Lung (tissue), 11 donors: ENCODE measurements at regions not wholly inside any gene's neighbourhood (a gene's known extent, or its start where the extent isn't known, plus 50 kb on each side); places are given as distances from the start of the nearest gene placed in this dataset.

Experiments
- ATAC-seq: fragments of 200-7000 bp; cut with Tn5 transposase; one replicate; pipeline ENCODE4 v1.9.1; 2020; ENCODE audit warnings: moderate number of reproducible peaks; ENCODE audit not compliant: insufficient read depth, low FRiP score
- DNase-seq, 3 donors: peaks; one replicate each; pipeline ENCODE4 v3.0.0-alpha.2; 2013 to 2017
- H3K27ac ChIP-seq, 2 donors: one replicate each; pipeline ENCODE4 v1.5.1; 2013; ENCODE audit warnings: mild to moderate bottlenecking in 2 of 2, moderate library complexity in 2 of 2, control low read depth in 1 of 2, inconsistent platforms in 1 of 2, low read depth in 1 of 2, low read length in 1 of 2
- H3K27me3 ChIP-seq, 3 donors: one replicate each; pipeline ENCODE4 v1.5.1; 2013; ENCODE audit warnings: low read length in 2 of 3; ENCODE audit not compliant: control insufficient read depth in 3 of 3, insufficient read depth in 3 of 3
- H3K36me3 ChIP-seq, 4 donors: one replicate each; pipeline ENCODE4 v1.5.1; 2013; ENCODE audit warnings: low read length in 4 of 4, mild to moderate bottlenecking in 1 of 4, moderate library complexity in 1 of 4; ENCODE audit not compliant: control insufficient read depth in 4 of 4, insufficient read depth in 4 of 4
- H3K4me1 ChIP-seq, 5 donors: one replicate each; pipeline ENCODE4 v1.5.1; 2013; ENCODE audit warnings: low read length in 5 of 5, mild to moderate bottlenecking in 2 of 5, moderate library complexity in 1 of 5; ENCODE audit not compliant: control insufficient read depth in 5 of 5, insufficient read depth in 5 of 5
- H3K4me3 ChIP-seq: one replicate; pipeline ENCODE4 v1.5.1; 2013; ENCODE audit warnings: mild to moderate bottlenecking, control low read depth, moderate library complexity
- H3K9ac ChIP-seq, 2 donors: one replicate each; pipeline ENCODE4 v1.5.1; 2013; ENCODE audit warnings: low read length in 2 of 2, control low read depth in 1 of 2; ENCODE audit not compliant: insufficient read depth in 1 of 2
- H3K9me3 ChIP-seq, 4 donors: one replicate each; pipeline ENCODE4 v1.5.1; 2013; ENCODE audit warnings: low read length in 3 of 4, mild to moderate bottlenecking in 1 of 4, moderate library complexity in 1 of 4; ENCODE audit not compliant: control insufficient read depth in 4 of 4, insufficient read depth in 3 of 4
- CTCF ChIP-seq: IDR thresholded peaks from 2 replicates; pipeline ENCODE4 v1.5.1; 2012; ENCODE audit warnings: mild to moderate bottlenecking; ENCODE audit errors: control extremely low read depth, extremely low read depth
- WGBS, 2 donors: extraction: QIAGEN DNeasy Blood & Tissue Kit; methylation state at CpG; one replicate each; pipeline ENCODE4 v1.1.7; 2013; 5-methylcytosine and 5-hydroxymethylcytosine counted together
- donor health status: control.
- donor health status: control.
- donor health status: Bipolar disorder and iron deficiency.
- donor health status: healthy.
- donor health status: DM: yes; HTN: yes; CAD: no.

GRCh38 chr1:171424494-171424893 is 60.8 kb upstream of the PRRC2C start:
- no peak overlapping the region for H3K4me3 ChIP-seq
- ATAC-seq (no peak), DNase-seq (no peak)
- WGBS, 2 donors = 83 to 92% methylated on average over 4 of the region's 4 CpGs
- peaks cover 0 to 1% (median 0%) of the 10 kb centered on the region in 5 donors for H3K4me1 ChIP-seq
- H3K27ac ChIP-seq = no peak overlapping the region
- no peak for TF ChIP-seq CTCF
- H3K9ac ChIP-seq = no peak overlapping the region
- no peaks in the 10 kb centered on the region for H3K27me3 ChIP-seq
- no peaks in the 10 kb centered on the region for H3K36me3 ChIP-seq
- H3K9me3 ChIP-seq = no peaks in the 10 kb centered on the region

- Histone ChIP-seq H3K36me3 (no peaks in the 10 kb centered on the region), H3K27ac (no peak overlapping the region)
- WGBS, 2 donors = 93 to 95% methylated on average over 4 of the region's 4 CpGs
These were observed 58.7 kb upstream of the PRRC2C start for GRCh38 chr1:171426645-171427044.

GRCh38 chr1:171427852-171428471 is 57.4 kb upstream of the PRRC2C start:
- Histone ChIP-seq H3K27me3 (no peaks in the 10 kb centered on the region), H3K27ac (no peak overlapping the region), H3K36me3 (no peaks in the 10 kb centered on the region), H3K9me3 (no peaks in the 10 kb centered on the region), H3K9ac (no peak overlapping the region), H3K4me3 (no peak overlapping the region), H3K4me1 (no peaks in the 10 kb centered on the region)
- no peak for TF ChIP-seq CTCF
- 70 to 86% methylated on average over 4 of the region's 4 CpGs for WGBS, 2 donors
- ATAC-seq (no peak), DNase-seq (no peak)

More at GRCh38 chr1:171426645-171427044, 58.7 kb upstream of the PRRC2C start:
- H3K27me3 ChIP-seq = no peaks in the 10 kb centered on the region
- no peak for DNase-seq
- H3K4me3 ChIP-seq = no peak overlapping the region
- no peaks in the 10 kb centered on the region for H3K9me3 ChIP-seq
- ATAC-seq = no peak
- no peak overlapping the region for H3K9ac ChIP-seq
- TF ChIP-seq CTCF = no peak
- peaks cover 0 to 1% (median 0%) of the 10 kb centered on the region in 5 donors for H3K4me1 ChIP-seq

- no peak for ATAC-seq
- no peak for TF ChIP-seq CTCF
- H3K4me3 ChIP-seq = no peak overlapping the region
- no peak for DNase-seq
- no peak overlapping the region for H3K9ac ChIP-seq
- WGBS, 2 donors = 94 to 96% methylated on average over 6 of the region's 6 CpGs
- no peak overlapping the region for H3K27ac ChIP-seq
- no peaks in the 10 kb centered on the region for H3K4me1 ChIP-seq
- no peaks in the 10 kb centered on the region for H3K9me3 ChIP-seq
- H3K27me3 ChIP-seq = no peaks in the 10 kb centered on the region
- H3K36me3 ChIP-seq = no peaks in the 10 kb centered on the region
These were observed 56.2 kb upstream of the PRRC2C start for GRCh38 chr1:171429137-171429536.
